HG02610 (cell line): ENCODE measurements at regions not wholly inside any gene's neighbourhood (a gene's known extent, or its start where the extent isn't known, plus 50 kb on each side); places are given as distances from the start of the nearest gene placed in this dataset.

Experiments used
- ATAC-seq: cut with Tn5 transposase; IDR thresholded peaks from one replicate; pipeline ENCODE4 v1.9.1; 2021; ENCODE audit warnings: mild to moderate bottlenecking, moderate library complexity; ENCODE audit not compliant: unreplicated experiment

- no peak for ATAC-seq
Observed at GRCh38 chr17:72254808-72255449, 134.1 kb downstream of the SOX9 start.

GRCh38 chr17:72255481-72255880 lies 134.7 kb downstream of the SOX9 start:
- no peak for ATAC-seq

GRCh38 chr17:72258711-72259110 lies 137.9 kb downstream of the SOX9 start:
- no peak for ATAC-seq

- ATAC-seq, result no peak
Observed at GRCh38 chr17:72259922-72260321, 139.1 kb downstream of the SOX9 start.

- no peak for ATAC-seq
Observed at GRCh38 chr17:72262766-72263165, 141.9 kb downstream of the SOX9 start.

- no peak for ATAC-seq
Observed at GRCh38 chr17:72264682-72265405, 144.0 kb downstream of the SOX9 start.

- no peak for ATAC-seq
Observed at GRCh38 chr17:72266112-72266775, 145.4 kb downstream of the SOX9 start.

- ATAC-seq, result no peak
Observed at GRCh38 chr17:72267601-72268000, 146.8 kb downstream of the SOX9 start.

- no peak for ATAC-seq
Observed at GRCh38 chr17:72268431-72268830, 147.6 kb downstream of the SOX9 start.

- ATAC-seq, result no peak
Observed at GRCh38 chr17:72270273-72270924, 149.6 kb downstream of the SOX9 start.

GRCh38 chr17:72271603-72272002 lies 150.8 kb downstream of the SOX9 start:
- ATAC-seq, result no peak

GRCh38 chr17:72273289-72274056 lies 152.7 kb downstream of the SOX9 start:
- ATAC-seq, result no peak

- no peak for ATAC-seq
Observed at GRCh38 chr17:72274614-72275013, 153.8 kb downstream of the SOX9 start.

- ATAC-seq, result no peak
Observed at GRCh38 chr17:72280881-72281280, 160.1 kb downstream of the SOX9 start.

- ATAC-seq, result no peak
Observed at GRCh38 chr17:72282439-72283029, 161.7 kb downstream of the SOX9 start.

- ATAC-seq, result no peak
Observed at GRCh38 chr17:72284806-72285205, 164.0 kb downstream of the SOX9 start.

GRCh38 chr17:72287586-72287985 lies 166.8 kb downstream of the SOX9 start:
- ATAC-seq, result no peak

- no peak for ATAC-seq
Observed at GRCh38 chr17:72294487-72294893, 173.7 kb downstream of the SOX9 start.

- ATAC-seq, result no peak
Observed at GRCh38 chr17:72295916-72296315, 175.1 kb downstream of the SOX9 start.

GRCh38 chr17:72296456-72296855 lies 175.6 kb downstream of the SOX9 start:
- no peak for ATAC-seq
